Hepatocyte (in vitro differentiated cells): ENCODE measurements at regions not wholly inside any gene's neighbourhood (a gene's known extent, or its start where the extent isn't known, plus 50 kb on each side); places are given as distances from the start of the nearest gene placed in this dataset.

ENCODE experiments used
- DNase-seq: peaks from one replicate; pipeline ENCODE4 v3.0.0-alpha.2; 2016; ENCODE audit warnings: low spot score
- H2AFZ ChIP-seq: fragments of 200-600 bp; sonication (generic); 2 replicates; pipeline ENCODE4 v1.6.0; 2016; ENCODE audit warnings: antibody characterized with exemption, mild to moderate bottlenecking
- H3K27ac ChIP-seq: fragments of 200-600 bp; sonication (generic); 2 replicates; pipeline ENCODE4 v1.5.1; 2016; ENCODE audit warnings: mild to moderate bottlenecking
- H3K27me3 ChIP-seq: fragments of 200-600 bp; sonication (generic); 2 replicates; pipeline ENCODE4 v1.6.1; 2016
- H3K36me3 ChIP-seq: fragments of 200-600 bp; sonication (generic); replicated peaks from 2 replicates; pipeline ENCODE4 v1.5.1; 2016; ENCODE audit warnings: low read depth; ENCODE audit not compliant: insufficient read depth
- H3K4me1 ChIP-seq: fragments of 200-600 bp; sonication (generic); 2 replicates; pipeline ENCODE4 v1.5.1; 2016; ENCODE audit warnings: mild to moderate bottlenecking, moderate library complexity; ENCODE audit not compliant: insufficient read depth
- H3K4me2 ChIP-seq: fragments of 200-600 bp; sonication (generic); 2 replicates; pipeline ENCODE4 v1.6.0; 2016
- H3K4me3 ChIP-seq: fragments of 200-600 bp; sonication (generic); 2 replicates; pipeline ENCODE4 v1.5.1; 2016; ENCODE audit warnings: mild to moderate bottlenecking
- H3K79me2 ChIP-seq: fragments of 200-600 bp; sonication (generic); 2 replicates; pipeline ENCODE4 v1.6.0; 2017; ENCODE audit warnings: mild to moderate bottlenecking
- H3K9me2 ChIP-seq: fragments of 200-600 bp; sonication (generic); replicated peaks from 2 replicates; pipeline ENCODE4 v1.6.0; 2017; ENCODE audit warnings: mild to moderate bottlenecking; ENCODE audit not compliant: insufficient read depth
- H3K9me3 ChIP-seq: fragments of 200-600 bp; sonication (generic); 2 replicates; pipeline ENCODE4 v1.5.1; 2016; ENCODE audit warnings: low read depth, mild to moderate bottlenecking
- H4K20me1 ChIP-seq: fragments of 200-600 bp; sonication (generic); 2 replicates; pipeline ENCODE4 v1.6.0; 2016; ENCODE audit warnings: mild to moderate bottlenecking; ENCODE audit not compliant: insufficient read depth, poor library complexity, severe bottlenecking
- EZH2 ChIP-seq: fragments of 200-600 bp; sonication (generic); IDR thresholded peaks from 2 replicates; pipeline ENCODE4 v1.6.1; 2016; ENCODE audit warnings: antibody characterized with exemption, mild to moderate bottlenecking, borderline replicate concordance
- EZH2phosphoT487 ChIP-seq: fragments of 200-600 bp; sonication (generic); IDR thresholded peaks from one replicate; pipeline ENCODE4 v1.6.1; 2018; ENCODE audit warnings: antibody characterized with exemption, mild to moderate bottlenecking, low read depth, moderate library complexity; ENCODE audit not compliant: unreplicated experiment, severe bottlenecking
- WGBS: methylation state at CpG from one replicate; pipeline ENCODE4 v1.1.6; 2016; ENCODE audit warnings: low lambda C conversion rate; ENCODE audit errors: missing lambda C conversion rate; 5-methylcytosine and 5-hydroxymethylcytosine counted together
- TF ChIP-seq, protein P1 (sequence below): fragments of 200-600 bp; sonication (generic); IDR thresholded peaks from 2 replicates; pipeline ENCODE4 v1.5.1; 2016; ENCODE audit warnings: antibody characterized with exemption, mild to moderate bottlenecking; ENCODE audit not compliant: poor library complexity

DNA sequence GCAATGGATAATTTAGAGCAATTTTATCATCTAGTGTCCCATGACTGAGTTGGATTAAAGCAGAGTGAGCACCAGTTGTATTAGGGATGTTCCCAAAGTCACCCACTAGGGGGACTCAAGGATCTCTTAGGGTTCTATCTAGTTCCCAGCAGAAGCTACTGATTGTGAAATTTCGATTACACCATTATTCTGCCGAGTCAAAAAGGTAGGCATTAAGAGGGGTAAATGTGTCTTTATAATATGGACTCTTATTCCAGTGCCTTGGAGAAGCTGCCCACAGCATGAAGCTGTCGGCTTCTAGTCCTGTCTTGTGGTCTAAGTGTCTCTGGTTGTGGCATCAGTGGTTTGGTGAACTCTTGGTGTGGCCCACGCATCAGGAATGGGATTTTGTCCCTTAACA lies 53.3 kb downstream of the RGS12 start:
- peak; percentile 85 for DNase-seq
- Histone ChIP-seq H3K9me2 (no peaks in the 10 kb centered on the region), H3K4me3 (no peak overlapping the region), H3K27me3 (no peaks in the 10 kb centered on the region), H3K36me3 (no peaks in the 10 kb centered on the region), H3K4me2 (no peak overlapping the region), H2AFZ (no peak overlapping the region), H4K20me1 (no peaks in the 10 kb centered on the region), H3K27ac (no peak overlapping the region), H3K79me2 (peaks cover 15% of the 10 kb centered on the region), H3K9me3 (no peaks in the 10 kb centered on the region), H3K4me1 (peaks cover 12% of the 10 kb centered on the region)
- WGBS: 64% methylated on average over 4 of the region's 4 CpGs
- TF ChIP-seq EZH2phosphoT487 (no peak), EZH2 (no peak)
- TF ChIP-seq, protein P1, sequence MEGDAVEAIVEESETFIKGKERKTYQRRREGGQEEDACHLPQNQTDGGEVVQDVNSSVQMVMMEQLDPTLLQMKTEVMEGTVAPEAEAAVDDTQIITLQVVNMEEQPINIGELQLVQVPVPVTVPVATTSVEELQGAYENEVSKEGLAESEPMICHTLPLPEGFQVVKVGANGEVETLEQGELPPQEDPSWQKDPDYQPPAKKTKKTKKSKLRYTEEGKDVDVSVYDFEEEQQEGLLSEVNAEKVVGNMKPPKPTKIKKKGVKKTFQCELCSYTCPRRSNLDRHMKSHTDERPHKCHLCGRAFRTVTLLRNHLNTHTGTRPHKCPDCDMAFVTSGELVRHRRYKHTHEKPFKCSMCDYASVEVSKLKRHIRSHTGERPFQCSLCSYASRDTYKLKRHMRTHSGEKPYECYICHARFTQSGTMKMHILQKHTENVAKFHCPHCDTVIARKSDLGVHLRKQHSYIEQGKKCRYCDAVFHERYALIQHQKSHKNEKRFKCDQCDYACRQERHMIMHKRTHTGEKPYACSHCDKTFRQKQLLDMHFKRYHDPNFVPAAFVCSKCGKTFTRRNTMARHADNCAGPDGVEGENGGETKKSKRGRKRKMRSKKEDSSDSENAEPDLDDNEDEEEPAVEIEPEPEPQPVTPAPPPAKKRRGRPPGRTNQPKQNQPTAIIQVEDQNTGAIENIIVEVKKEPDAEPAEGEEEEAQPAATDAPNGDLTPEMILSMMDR: peak; percentile 79

DNA sequence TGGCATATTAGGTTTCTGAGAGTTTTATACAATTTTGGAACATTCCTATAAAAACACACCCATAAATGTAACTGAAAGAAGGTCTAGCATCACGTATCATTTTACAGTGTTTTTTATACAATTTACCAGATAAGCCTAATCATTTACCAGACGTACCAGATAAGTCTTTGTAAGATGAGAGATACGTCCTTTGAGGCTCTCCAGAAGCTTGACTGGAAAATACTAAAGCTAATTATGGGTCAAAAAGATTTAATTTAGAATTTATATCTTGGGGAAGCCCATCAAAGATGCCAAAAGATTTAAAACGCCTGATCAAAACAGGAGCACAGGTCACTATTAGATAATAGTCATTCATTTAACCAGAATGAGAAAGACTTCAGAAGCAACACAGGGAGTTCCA lies 55.0 kb downstream of the RGS12 start:
- 69% methylated on average over 4 of the region's 4 CpGs for WGBS
- H3K79me2 ChIP-seq: peaks cover 25% of the 10 kb centered on the region
- DNase-seq: no peak
- no peak overlapping the region for H3K27ac ChIP-seq
- H2AFZ ChIP-seq: no peak overlapping the region
- no peaks in the 10 kb centered on the region for H3K36me3 ChIP-seq
- no peak overlapping the region for H3K4me3 ChIP-seq
- H3K9me3 ChIP-seq: no peaks in the 10 kb centered on the region
- TF ChIP-seq EZH2: no peak
- TF ChIP-seq EZH2phosphoT487: no peak
- TF ChIP-seq, protein P1: no peak
- H3K4me2 ChIP-seq: no peak overlapping the region
- H4K20me1 ChIP-seq: no peaks in the 10 kb centered on the region
- no peaks in the 10 kb centered on the region for H3K9me2 ChIP-seq
- no peaks in the 10 kb centered on the region for H3K27me3 ChIP-seq
- H3K4me1 ChIP-seq: peaks cover under 1% of the 10 kb centered on the region

DNA sequence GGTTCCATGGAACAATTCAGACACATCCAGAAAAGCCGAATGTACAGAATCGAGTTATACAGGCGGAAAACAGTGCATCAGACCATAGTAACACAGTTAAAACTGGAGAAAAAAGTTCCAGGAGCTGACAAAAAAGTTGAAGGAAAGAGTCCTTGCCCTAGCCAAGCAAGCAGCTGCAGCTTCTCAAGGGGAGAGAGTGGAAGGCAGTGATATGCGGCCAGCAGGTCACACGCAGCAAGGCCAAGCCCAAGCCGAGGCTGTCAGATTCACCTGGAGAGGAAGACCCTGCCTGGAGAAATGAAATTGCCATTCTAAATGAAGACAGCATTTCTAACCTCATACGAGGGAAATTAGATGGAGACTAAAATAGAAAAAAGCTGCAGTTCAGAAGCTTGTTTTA lies 55.8 kb downstream of the RGS12 start:
- Histone ChIP-seq H3K79me2 (peaks cover 22% of the 10 kb centered on the region), H3K36me3 (no peaks in the 10 kb centered on the region), H4K20me1 (no peaks in the 10 kb centered on the region), H3K27ac (no peak overlapping the region), H3K4me3 (no peak overlapping the region), H3K9me2 (no peaks in the 10 kb centered on the region), H3K4me2 (no peak overlapping the region), H3K27me3 (no peaks in the 10 kb centered on the region), H2AFZ (no peak overlapping the region), H3K9me3 (no peaks in the 10 kb centered on the region), H3K4me1 (no peaks in the 10 kb centered on the region)
- no peak for DNase-seq
- whole genome bisulfite sequencing: 80% methylated on average over 7 of the region's 7 CpGs
- no peak for TF ChIP-seq EZH2
- TF ChIP-seq EZH2phosphoT487: no peak
- TF ChIP-seq, protein P1: no peak

DNA sequence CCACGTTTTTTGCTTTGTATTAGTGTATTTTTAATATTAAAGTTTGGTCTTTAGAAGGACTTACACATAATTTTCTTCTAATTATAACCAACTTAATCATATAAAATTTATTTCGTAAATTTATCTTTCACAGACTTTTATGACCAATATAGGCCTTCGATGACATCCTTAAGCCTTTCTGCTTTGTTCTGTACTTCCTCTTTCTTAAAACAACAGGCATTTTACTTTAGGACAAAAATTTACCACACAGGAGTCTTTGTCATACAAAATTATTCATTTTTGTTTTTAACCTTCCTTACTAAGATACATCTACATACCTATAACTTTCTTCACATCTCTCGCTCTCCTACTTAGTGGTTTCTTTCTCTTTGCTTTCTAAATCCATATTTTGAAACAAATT lies 56.3 kb downstream of the RGS12 start:
- Histone ChIP-seq H3K4me1 (peaks cover 2% of the 10 kb centered on the region), H3K79me2 (peaks cover 22% of the 10 kb centered on the region), H3K9me3 (no peaks in the 10 kb centered on the region), H3K9me2 (no peaks in the 10 kb centered on the region), H3K36me3 (no peaks in the 10 kb centered on the region), H2AFZ (no peak overlapping the region), H3K27ac (no peak overlapping the region), H3K4me2 (no peak overlapping the region), H3K27me3 (no peaks in the 10 kb centered on the region), H4K20me1 (no peaks in the 10 kb centered on the region), H3K4me3 (no peak overlapping the region)
- 93% methylated on average over 4 of the region's 4 CpGs for WGBS
- no peak for DNase-seq
- TF ChIP-seq, protein P1: no peak
- no peak for TF ChIP-seq EZH2
- no peak for TF ChIP-seq EZH2phosphoT487
